T-helper 1 cell treated with Interleukin-12 subunit alpha and Interleukin-12 subunit beta and Interleukin-4 antibody, amounts not matched to agents 30 μg/mL and 1 μg/mL, for 36 hours (primary cell): ENCODE measurements at regions not wholly inside any gene's neighbourhood (a gene's known extent, or its start where the extent isn't known, plus 50 kb on each side); places are given as distances from the start of the nearest gene placed in this dataset.
"Not testable (repeated sequence)": the region's sequence is repeated elsewhere in the genome, so short reads cannot be mapped to it uniquely, and the experiment has no call there.

Source experiments
- H3K27ac Mint-ChIP-seq: one replicate; pipeline ENCODE4 v1.8.0; 2021; ENCODE audit warnings: mild to moderate bottlenecking, mixed read lengths
- H3K27me3 Mint-ChIP-seq: one replicate; pipeline ENCODE4 v1.8.0; 2021; ENCODE audit warnings: low read depth, mixed read lengths
- H3K36me3 Mint-ChIP-seq: one replicate; pipeline ENCODE4 v1.8.0; 2021; ENCODE audit warnings: low read depth, mixed read lengths
- H3K4me1 Mint-ChIP-seq: one replicate; pipeline ENCODE4 v1.8.0; 2021; ENCODE audit warnings: low read depth, mixed read lengths
- H3K4me3 Mint-ChIP-seq: one replicate; pipeline ENCODE4 v1.8.0; 2021; ENCODE audit warnings: mild to moderate bottlenecking, moderate library complexity, mixed read lengths
- H3K9me3 Mint-ChIP-seq: one replicate; pipeline ENCODE4 v1.8.0; 2021; ENCODE audit warnings: mixed read lengths

DNA sequence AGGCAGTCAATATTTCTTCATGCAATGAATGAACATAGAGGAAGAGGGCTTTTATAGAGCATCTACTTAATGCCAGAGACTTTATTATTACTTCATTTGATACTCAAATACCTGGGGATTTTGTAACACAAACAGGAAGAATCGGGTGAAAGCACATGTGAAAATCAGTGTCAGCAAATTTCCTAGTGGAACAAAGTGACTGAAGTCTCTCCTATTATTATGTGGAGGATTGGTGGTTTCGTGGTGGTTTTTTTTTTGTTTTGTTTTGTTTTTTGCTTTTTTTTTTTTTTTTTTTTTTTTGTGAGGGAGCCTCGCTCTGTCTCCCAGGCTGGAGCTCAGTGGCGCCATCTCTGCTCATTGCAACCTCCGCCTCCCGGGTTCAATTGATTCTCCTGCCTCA is 207.0 kb downstream of the RRAGB start:
- no peak overlapping the region for H3K4me3 Mint-ChIP-seq
- H3K36me3 Mint-ChIP-seq = no peaks in the 10 kb centered on the region
- H3K9me3 Mint-ChIP-seq = peaks cover 10% of the 10 kb centered on the region
- no peaks in the 10 kb centered on the region for H3K27me3 Mint-ChIP-seq
- no peaks in the 10 kb centered on the region for H3K4me1 Mint-ChIP-seq
- no peak overlapping the region for H3K27ac Mint-ChIP-seq

DNA sequence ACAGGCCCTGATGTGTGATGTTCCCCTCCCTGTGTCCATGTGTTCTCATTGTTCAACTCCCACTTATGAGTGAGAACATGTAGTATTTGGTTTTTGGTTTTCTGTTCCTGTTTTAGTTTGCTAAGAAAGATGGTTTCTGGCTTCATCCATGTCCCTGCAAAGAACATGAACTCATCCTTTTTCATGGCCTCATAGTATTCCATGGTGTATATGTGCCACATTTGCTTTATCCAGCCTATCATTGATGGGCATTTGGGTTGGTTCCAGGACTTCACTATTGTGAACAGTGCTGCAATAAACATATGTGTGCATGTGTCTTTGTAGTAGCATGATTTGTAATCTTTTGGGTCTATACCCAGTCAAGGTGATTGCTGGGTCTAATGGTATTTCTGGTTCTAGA is 211.0 kb downstream of the RRAGB start:
- H3K36me3 Mint-ChIP-seq, H3K27ac Mint-ChIP-seq, H3K27me3 Mint-ChIP-seq, H3K4me3 Mint-ChIP-seq, H3K4me1 Mint-ChIP-seq: not testable (repeated sequence)
- H3K9me3 Mint-ChIP-seq = peaks cover 21% of the 10 kb centered on the region
